ENCODE measurements at regions not wholly inside any gene's neighbourhood (a gene's known extent, or its start where the extent isn't known, plus 50 kb on each side); places are given as distances from the start of the nearest gene placed in this dataset.

- Histone ChIP-seq H3K27ac (no peak overlapping the region), H3K4me3 (no peak overlapping the region)
- DNase-seq (ENCODE audit: low spot score), result no peak
- TF ChIP-seq CTCF (IDR thresholded peaks at IDR 0.05), result no peak
Measured at GRCh38 chr6:15058200-15059061, 187.4 kb upstream of the JARID2 start.

- no peak for TF ChIP-seq CTCF (IDR thresholded peaks at IDR 0.05)
- DNase-seq (ENCODE audit: low spot score), result no peak
- no peak overlapping the region for H3K27ac ChIP-seq
- no peak overlapping the region for H3K4me3 ChIP-seq
Measured at GRCh38 chr6:15061180-15061641, 184.7 kb upstream of the JARID2 start.

- DNase-seq (ENCODE audit: low spot score), result no peak
- no peak for TF ChIP-seq CTCF (IDR thresholded peaks at IDR 0.05)
- no peak overlapping the region for H3K4me3 ChIP-seq
- no peak overlapping the region for H3K27ac ChIP-seq
Measured at GRCh38 chr6:15061908-15062515, 183.9 kb upstream of the JARID2 start.

GRCh38 chr6:15062516-15063252, 183.2 kb upstream of the JARID2 start:
- DNase-seq (ENCODE audit: low spot score), result no peak
- no peak overlapping the region for H3K27ac ChIP-seq
- no peak overlapping the region for H3K4me3 ChIP-seq
- no peak for TF ChIP-seq CTCF (IDR thresholded peaks at IDR 0.05)

- DNase-seq (ENCODE audit: low spot score), result no peak
- H3K27ac ChIP-seq, result no peak overlapping the region
- no peak for TF ChIP-seq CTCF (IDR thresholded peaks at IDR 0.05)
- no peak overlapping the region for H3K4me3 ChIP-seq
Measured at GRCh38 chr6:15063253-15063853, 182.5 kb upstream of the JARID2 start.

GRCh38 chr6:15065261-15065989, 180.4 kb upstream of the JARID2 start:
- no peak for DNase-seq (ENCODE audit: low spot score)
- TF ChIP-seq CTCF (IDR thresholded peaks at IDR 0.05), result no peak
- Histone ChIP-seq H3K4me3 (no peak overlapping the region), H3K27ac (no peak overlapping the region)

Data from coronary artery (tissue), 2 donors.